Progenitor cell of endocrine pancreas (in vitro differentiated cells): ENCODE measurements at regions not wholly inside any gene's neighbourhood (a gene's known extent, or its start where the extent isn't known, plus 50 kb on each side); places are given as distances from the start of the nearest gene placed in this dataset.

Experiments
- DNase-seq: peaks from one replicate; pipeline ENCODE4 v3.0.0; 2021; ENCODE audit warnings: low spot score; ENCODE audit not compliant: unreplicated experiment
- H3K27ac Mint-ChIP-seq: 2 replicates; pipeline ENCODE4 v1.8.0; 2021; ENCODE audit warnings: mild to moderate bottlenecking, moderate library complexity, mixed read lengths
- H3K27me3 Mint-ChIP-seq: 2 replicates; pipeline ENCODE4 v1.8.0; 2021; ENCODE audit warnings: mixed read lengths
- H3K36me3 Mint-ChIP-seq: 2 replicates; pipeline ENCODE4 v1.8.0; 2022; ENCODE audit warnings: mixed read lengths; ENCODE audit not compliant: insufficient read depth
- H3K4me1 Mint-ChIP-seq: 2 replicates; pipeline ENCODE4 v1.8.0; 2021; ENCODE audit warnings: low read depth, mixed read lengths
- H3K4me3 Mint-ChIP-seq: 2 replicates; pipeline ENCODE4 v1.8.0; 2021; ENCODE audit warnings: low read depth, mild to moderate bottlenecking, moderate library complexity, mixed read lengths
- H3K9me3 Mint-ChIP-seq: 2 replicates; pipeline ENCODE4 v1.8.0; 2021; ENCODE audit warnings: low read depth, mixed read lengths
- CTCF ChIP-seq: fragments of 200-600 bp; sonication (generic); IDR thresholded peaks from one replicate; pipeline ENCODE4 v1.5.0; 2021; ENCODE audit warnings: antibody characterized with exemption, mild to moderate bottlenecking; ENCODE audit not compliant: unreplicated experiment

DNA sequence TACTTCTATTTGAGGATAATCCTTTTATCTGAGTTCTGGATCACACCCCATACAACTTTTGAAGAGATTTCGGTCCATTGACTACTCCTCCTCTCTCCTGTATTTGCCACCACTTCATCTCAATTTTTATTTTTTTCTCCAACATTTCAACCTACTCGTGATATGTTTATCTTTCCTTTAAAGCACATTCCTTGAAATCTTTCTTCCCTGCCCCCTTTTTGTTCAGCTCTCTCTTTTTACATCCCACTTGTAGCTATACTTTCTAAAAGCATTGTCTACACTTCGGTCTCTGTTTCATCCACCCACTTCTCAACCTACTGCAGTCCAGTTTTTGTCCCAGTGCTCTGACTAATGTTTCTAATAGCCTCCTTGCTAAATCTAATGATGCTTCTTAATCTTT is 299.4 kb downstream of the PSAT1 start:
- no peak overlapping the region for H3K27ac Mint-ChIP-seq

DNA sequence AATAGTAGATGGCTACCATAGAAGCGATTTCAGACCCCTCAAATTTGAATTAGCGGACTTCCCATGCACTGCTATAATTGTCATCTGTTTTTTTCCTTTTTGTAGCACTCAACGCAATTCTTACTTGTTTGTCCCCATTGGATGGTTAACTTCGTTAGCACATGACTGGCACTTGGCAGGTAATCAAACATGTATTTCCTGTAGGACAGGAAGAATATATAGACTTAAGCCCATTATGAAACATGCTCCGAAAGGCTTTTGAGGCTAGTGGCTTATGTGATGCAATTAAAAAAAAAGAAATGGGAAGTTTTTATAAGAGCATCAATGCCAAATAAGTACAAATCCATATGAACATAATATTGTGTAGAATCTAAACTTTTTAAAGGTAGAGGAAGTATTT is 301.2 kb downstream of the PSAT1 start:
- H3K27ac Mint-ChIP-seq = no peak overlapping the region
- no peaks in the 10 kb centered on the region for H3K36me3 Mint-ChIP-seq
- H3K4me3 Mint-ChIP-seq = no peak overlapping the region
- no peak for DNase-seq
- no peaks in the 10 kb centered on the region for H3K9me3 Mint-ChIP-seq
- H3K27me3 Mint-ChIP-seq = peaks cover 13% of the 10 kb centered on the region
- H3K4me1 Mint-ChIP-seq = no peaks in the 10 kb centered on the region
- no peak for TF ChIP-seq CTCF

More for the DNA sequence above, 299.4 kb downstream of the PSAT1 start:
- H3K4me1 Mint-ChIP-seq = no peaks in the 10 kb centered on the region
- no peaks in the 10 kb centered on the region for H3K9me3 Mint-ChIP-seq
- H3K36me3 Mint-ChIP-seq = no peaks in the 10 kb centered on the region
- DNase-seq = no peak
- TF ChIP-seq CTCF = no peak
- H3K4me3 Mint-ChIP-seq = no peak overlapping the region
- peaks cover 9% of the 10 kb centered on the region for H3K27me3 Mint-ChIP-seq

GRCh38 chr9:78599926-78600325 is 303.0 kb downstream of the PSAT1 start:
- Mint-ChIP-seq H3K27ac (no peak overlapping the region), H3K9me3 (no peaks in the 10 kb centered on the region), H3K4me1 (peaks cover under 1% of the 10 kb centered on the region), H3K36me3 (no peaks in the 10 kb centered on the region), H3K27me3 (peaks cover 22% of the 10 kb centered on the region), H3K4me3 (no peak overlapping the region)
- no peak for DNase-seq
- TF ChIP-seq CTCF = no peak

DNA sequence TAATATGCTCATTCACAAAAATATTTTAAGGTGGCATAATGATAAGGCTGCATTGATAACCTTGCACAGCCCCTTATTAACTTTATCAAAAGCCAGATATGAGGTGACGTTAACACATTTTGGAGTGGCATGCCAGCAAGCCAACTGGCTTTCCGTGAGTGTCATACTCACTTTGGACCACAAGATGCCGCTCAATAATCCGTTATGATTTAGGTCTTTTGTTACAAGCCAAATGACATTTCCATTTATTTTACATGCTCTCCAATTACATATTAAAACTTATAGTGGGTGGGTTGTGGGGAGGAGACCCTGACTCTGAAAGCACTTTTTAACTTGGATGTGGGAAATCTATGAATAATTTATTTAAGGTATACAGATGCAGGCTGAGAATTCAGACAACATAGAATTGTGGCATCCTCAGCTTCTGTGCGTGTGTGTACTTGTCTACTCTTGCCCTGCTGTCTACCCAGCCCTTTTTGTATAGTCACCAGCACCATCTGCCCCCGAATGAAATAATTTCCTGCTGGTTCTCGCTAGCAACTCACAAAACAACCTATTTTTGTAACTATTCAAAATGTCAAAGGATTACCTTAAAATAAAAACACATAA is 305.1 kb downstream of the PSAT1 start:
- H3K9me3 Mint-ChIP-seq = no peaks in the 10 kb centered on the region
- peak; percentile 89 for TF ChIP-seq CTCF
- H3K36me3 Mint-ChIP-seq = no peaks in the 10 kb centered on the region
- no peak for DNase-seq
- no peak overlapping the region for H3K4me3 Mint-ChIP-seq
- H3K27me3 Mint-ChIP-seq = peaks cover 25% of the 10 kb centered on the region
- no peak overlapping the region for H3K27ac Mint-ChIP-seq
- peaks cover 13% of the 10 kb centered on the region for H3K4me1 Mint-ChIP-seq

GRCh38 chr9:78605041-78606000 is 308.4 kb downstream of the PSAT1 start:
- H3K9me3 Mint-ChIP-seq = no peaks in the 10 kb centered on the region
- no peak overlapping the region for H3K4me3 Mint-ChIP-seq
- H3K36me3 Mint-ChIP-seq = no peaks in the 10 kb centered on the region
- H3K4me1 Mint-ChIP-seq = peaks cover 13% of the 10 kb centered on the region
- TF ChIP-seq CTCF = no peak
- no peak for DNase-seq
- H3K27ac Mint-ChIP-seq = no peak overlapping the region
- H3K27me3 Mint-ChIP-seq = peaks cover 27% of the 10 kb centered on the region
